ENCODE measurements at regions not wholly inside any gene's neighbourhood (a gene's known extent, or its start where the extent isn't known, plus 50 kb on each side); places are given as distances from the start of the nearest gene placed in this dataset.
A peak's percentile ranks its signal among the peaks of the same experiment; 100 is the strongest.
"Not testable (repeated sequence)": the region's sequence is repeated elsewhere in the genome, so short reads cannot be mapped to it uniquely, and the experiment has no call there.

GRCh38 chr2:20130821-20131645 is 79.6 kb upstream of the LAPTM4A start:
- DNase-seq (ENCODE audit: low spot score) (no peak), FAIRE-seq (no peak)

DNA sequence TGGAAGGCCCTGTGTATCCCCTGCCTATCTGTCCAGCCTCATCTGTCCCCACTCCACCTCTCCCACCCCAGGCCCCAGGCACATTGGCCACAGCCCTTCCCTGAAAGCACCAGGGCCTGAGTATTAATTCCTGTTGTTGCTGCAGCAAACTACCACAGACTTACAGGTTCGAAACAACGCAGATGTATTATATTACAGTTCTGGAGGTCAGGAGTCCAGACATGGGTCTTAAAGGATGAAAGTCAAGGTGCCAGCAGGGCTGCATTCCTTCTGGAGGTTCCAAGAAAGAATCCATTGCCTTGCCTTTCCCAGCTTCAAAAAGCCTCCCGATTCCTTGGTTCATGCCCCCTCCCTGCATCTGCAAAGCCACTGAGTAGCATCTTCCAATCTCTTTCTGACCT is 78.7 kb upstream of the LAPTM4A start:
- no peak for FAIRE-seq
- no peak for DNase-seq (ENCODE audit: low spot score)

GRCh38 chr2:20129331-20130159 is 78.1 kb upstream of the LAPTM4A start:
- no peak for DNase-seq (ENCODE audit: low spot score)
- FAIRE-seq: no peak

- peak; percentile 79 for FAIRE-seq
- no peak for DNase-seq (ENCODE audit: low spot score)
Measured at GRCh38 chr2:20128506-20129330, 77.3 kb upstream of the LAPTM4A start.

GRCh38 chr2:20126469-20126868 is 75.0 kb upstream of the LAPTM4A start:
- DNase-seq (ENCODE audit: low spot score) (no peak), FAIRE-seq (no peak)

- no peak for FAIRE-seq
- DNase-seq (ENCODE audit: low spot score): no peak
Measured at GRCh38 chr2:20126040-20126439, 74.6 kb upstream of the LAPTM4A start.

- FAIRE-seq: no peak
- no peak for DNase-seq (ENCODE audit: low spot score)
Measured at GRCh38 chr2:20125616-20126015, 74.2 kb upstream of the LAPTM4A start.

DNA sequence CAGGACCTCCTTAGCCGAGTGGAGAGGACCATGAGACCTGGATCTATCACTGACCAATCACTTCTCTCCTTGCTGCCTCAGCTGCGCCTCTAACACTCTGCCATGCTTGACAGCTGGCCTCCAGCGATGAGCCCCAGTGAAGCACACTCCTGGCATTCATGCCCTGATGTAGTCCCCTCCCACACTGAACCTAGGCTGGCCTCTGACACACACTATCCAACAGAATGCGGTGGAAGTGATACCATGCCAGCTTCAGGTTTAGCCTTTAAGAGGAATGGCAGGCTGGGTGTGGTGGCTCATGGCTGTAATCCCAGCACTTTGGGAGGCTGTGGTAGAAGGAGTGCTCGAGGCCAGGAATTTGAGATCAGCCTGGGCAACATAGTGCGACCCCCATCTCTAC is 73.7 kb upstream of the LAPTM4A start:
- no peak for DNase-seq (ENCODE audit: low spot score)
- FAIRE-seq: no peak

- no peak for DNase-seq (ENCODE audit: low spot score)
- no peak for FAIRE-seq
Measured at GRCh38 chr2:20123871-20124594, 72.6 kb upstream of the LAPTM4A start.

- DNase-seq (ENCODE audit: low spot score) (no peak), FAIRE-seq (no peak)
Measured at GRCh38 chr2:20122864-20123263, 71.4 kb upstream of the LAPTM4A start.

DNA sequence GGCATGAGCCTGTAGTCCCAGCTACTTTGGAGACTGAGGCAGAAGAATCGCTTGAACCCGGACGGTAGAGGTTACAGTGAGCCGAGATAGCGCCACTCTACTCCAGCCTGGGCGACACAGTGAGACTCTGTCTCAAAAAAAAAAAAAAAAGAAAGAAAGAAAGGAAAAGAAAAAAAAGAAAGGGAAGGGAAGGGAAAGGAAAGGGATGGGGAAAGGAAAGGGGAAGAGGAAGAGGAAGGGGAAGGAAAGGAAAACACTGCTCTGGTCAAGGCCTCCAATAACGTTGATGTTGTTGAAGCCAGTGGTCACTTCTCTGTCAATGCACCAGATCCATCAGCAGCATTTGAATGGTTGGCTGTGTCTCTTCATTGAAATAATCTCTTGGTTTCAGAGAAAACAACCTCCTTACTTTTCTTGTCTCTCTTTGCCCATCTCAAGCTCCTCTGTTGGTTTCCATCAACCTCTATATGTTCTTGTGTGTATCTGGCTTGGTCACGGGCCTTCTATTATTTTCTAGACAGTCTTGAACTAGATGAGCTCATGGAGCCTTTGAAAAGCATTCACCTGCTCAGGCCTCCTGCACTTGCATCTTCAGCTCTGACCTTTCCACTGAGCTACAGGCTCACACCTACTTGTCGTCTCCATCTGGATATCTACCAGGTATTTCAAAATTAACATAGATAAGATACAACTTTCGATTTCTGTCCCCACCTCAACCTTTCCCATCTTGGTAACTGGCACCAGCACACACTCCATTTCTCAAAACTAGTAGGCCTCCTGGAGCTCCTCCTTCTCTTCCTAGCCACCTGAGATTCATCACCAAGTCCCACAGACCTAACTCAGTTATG is 69.4 kb upstream of the LAPTM4A start:
- no peak for DNase-seq (ENCODE audit: low spot score)
- FAIRE-seq: no peak

DNA sequence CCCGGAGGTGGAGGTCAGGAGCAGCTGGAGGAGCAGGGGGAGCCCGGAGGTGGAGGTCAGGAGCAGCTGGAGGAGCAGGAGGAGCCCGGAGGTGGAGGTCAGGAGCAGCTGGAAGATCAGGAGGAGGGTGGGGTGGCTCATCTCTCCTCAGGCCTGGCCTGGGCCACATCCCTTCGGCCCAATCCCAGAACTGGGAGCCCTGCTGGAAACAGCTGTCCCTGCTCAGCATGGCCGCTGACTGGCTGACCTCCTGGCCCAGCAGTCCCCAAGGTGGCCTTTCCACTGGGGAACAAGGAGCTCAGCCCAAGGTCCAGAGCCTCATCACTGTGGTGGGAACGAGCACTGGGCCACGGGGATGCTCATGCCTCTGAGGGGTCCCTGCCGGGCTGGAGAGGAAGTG is 66.6 kb upstream of the LAPTM4A start:
- FAIRE-seq (no peak), DNase-seq (ENCODE audit: low spot score) (no peak)

- no peak for FAIRE-seq
Measured at GRCh38 chr2:20115902-20116301, 64.5 kb upstream of the LAPTM4A start.

GRCh38 chr2:20115374-20115773 is 63.9 kb upstream of the LAPTM4A start:
- no peak for DNase-seq (ENCODE audit: low spot score)
- no peak for FAIRE-seq

More at GRCh38 chr2:20115902-20116301, 64.5 kb upstream of the LAPTM4A start:
- no peak for DNase-seq (ENCODE audit: low spot score)

DNA sequence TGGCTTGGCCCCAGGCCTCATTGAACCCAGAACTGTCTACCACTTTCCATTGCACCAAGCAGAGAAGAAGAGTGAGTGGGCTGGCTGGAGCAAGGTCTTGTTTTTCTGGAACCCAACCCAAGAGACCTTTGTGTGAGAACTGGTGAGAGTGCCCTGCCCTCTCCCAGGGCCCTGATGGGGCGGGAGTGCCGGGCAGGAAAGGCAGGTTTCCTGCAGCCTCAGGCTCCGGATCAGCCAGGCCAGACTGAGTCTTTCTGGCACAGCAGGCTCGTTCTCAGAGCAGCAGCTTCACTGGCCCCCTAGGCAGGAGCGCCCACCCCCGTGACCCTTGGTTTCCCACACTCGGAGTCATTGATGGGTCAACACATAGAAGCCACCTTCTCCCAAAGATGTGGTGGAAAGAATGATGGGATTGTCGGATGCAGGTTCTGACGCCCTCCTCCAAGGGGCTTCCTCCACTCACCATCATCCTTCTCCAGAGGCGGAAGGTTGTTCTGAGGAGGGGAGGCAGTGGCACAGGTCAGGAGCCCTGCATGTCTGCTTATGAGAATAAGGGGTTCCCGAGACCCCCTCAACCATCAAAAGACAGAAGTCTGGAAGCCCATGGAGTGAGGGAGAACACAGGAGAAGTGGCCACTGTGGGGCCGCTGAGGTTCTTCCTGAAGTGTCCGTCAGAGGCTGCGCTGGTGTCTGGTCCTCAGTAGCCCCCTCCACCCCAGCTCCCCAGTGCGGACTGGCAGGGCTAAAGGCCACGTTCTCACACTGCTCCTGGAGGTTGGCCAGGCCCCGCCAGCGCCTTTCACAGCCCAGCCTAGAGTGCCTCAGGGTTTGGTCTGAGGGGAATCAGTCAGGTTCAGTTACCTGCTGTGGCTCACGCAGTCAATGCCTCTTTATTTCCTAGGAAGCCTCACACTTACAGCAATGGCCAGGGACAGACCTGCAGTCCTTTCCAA is 62.8 kb upstream of the LAPTM4A start:
- FAIRE-seq: no peak

GRCh38 chr2:20113004-20113796 is 61.8 kb upstream of the LAPTM4A start:
- FAIRE-seq (no peak), DNase-seq (ENCODE audit: low spot score) (no peak)

More for the DNA sequence above, 62.8 kb upstream of the LAPTM4A start:
- DNase-seq (ENCODE audit: low spot score): no peak

GRCh38 chr2:20112361-20112760 is 60.9 kb upstream of the LAPTM4A start:
- FAIRE-seq: not testable (repeated sequence)

More at GRCh38 chr2:20112361-20112760, 60.9 kb upstream of the LAPTM4A start:
- DNase-seq (ENCODE audit: low spot score): not testable (repeated sequence)
